Colonic mucosa (tissue), 4 donors: ENCODE measurements at regions not wholly inside any gene's neighbourhood (a gene's known extent, or its start where the extent isn't known, plus 50 kb on each side); places are given as distances from the start of the nearest gene placed in this dataset.

Experiments
- DNase-seq: peaks from one replicate; pipeline ENCODE4 v3.0.0-alpha.2; 2020
- H3K27ac ChIP-seq: fragments of 200-600 bp; one replicate; pipeline ENCODE4 v1.8.0; 2021
- H3K27me3 ChIP-seq: fragments of 200-600 bp; one replicate; pipeline ENCODE4 v1.8.0; 2021
- H3K36me3 ChIP-seq: fragments of 200-600 bp; one replicate; pipeline ENCODE4 v1.8.0; 2021
- H3K4me1 ChIP-seq: fragments of 200-600 bp; one replicate; pipeline ENCODE4 v1.8.0; 2021; ENCODE audit warnings: mild to moderate bottlenecking
- H3K4me3 ChIP-seq: fragments of 200-600 bp; one replicate; pipeline ENCODE4 v1.8.0; 2021
- H3K9ac ChIP-seq, 2 donors: one replicate each; pipeline ENCODE4 v1.7.0; 2013; ENCODE audit warnings: control low read depth in 2 of 2, low read depth in 2 of 2, low read length in 2 of 2
- H3K9me3 ChIP-seq: fragments of 200-600 bp; one replicate; pipeline ENCODE4 v1.8.0; 2021
- CTCF ChIP-seq: fragments of 200-600 bp; IDR thresholded peaks from one replicate; pipeline ENCODE4 v1.8.0; 2022; ENCODE audit warnings: antibody characterized with exemption, mild to moderate bottlenecking
- intact Hi-C: fragments of 100-400 bp; cut with DNase I; formaldehyde crosslinking; loops from one replicate; pipeline ENCODE4 v1.14.1; 2022
- donor health status: healthy.
- donor health status: DM: no; HTN: no; CAD: no.
- donor health status: DM: no; HTN: no; CAD: no.

- intact Hi-C loops: no loop called here
- H3K4me3 ChIP-seq: no peak overlapping the region
- H3K9me3 ChIP-seq: no peaks in the 10 kb centered on the region
- no peak overlapping the region for H3K27ac ChIP-seq
- DNase-seq: peak; percentile 22
- H3K9ac ChIP-seq: no peak overlapping the region
- H3K4me1 ChIP-seq: no peaks in the 10 kb centered on the region
- no peaks in the 10 kb centered on the region for H3K27me3 ChIP-seq
- no peaks in the 10 kb centered on the region for H3K36me3 ChIP-seq
- no peak for TF ChIP-seq CTCF
Observed at GRCh38 chr5:175059687-175060211, 335.4 kb downstream of the MSX2 start.

- H3K4me3 ChIP-seq: no peak overlapping the region
- TF ChIP-seq CTCF: no peak
- no peak overlapping the region for H3K9ac ChIP-seq
- no peaks in the 10 kb centered on the region for H3K27me3 ChIP-seq
- no peak for DNase-seq
- H3K4me1 ChIP-seq: no peaks in the 10 kb centered on the region
- no peak overlapping the region for H3K27ac ChIP-seq
- H3K36me3 ChIP-seq: no peaks in the 10 kb centered on the region
- intact Hi-C loops: no loop called here
- H3K9me3 ChIP-seq: no peaks in the 10 kb centered on the region
Observed at GRCh38 chr5:175056831-175057230, 332.4 kb downstream of the MSX2 start.

GRCh38 chr5:175054243-175054642, 329.9 kb downstream of the MSX2 start:
- no peak for DNase-seq
- H3K9ac ChIP-seq: no peak overlapping the region
- H3K4me1 ChIP-seq: no peaks in the 10 kb centered on the region
- intact Hi-C loops: no loop called here
- no peaks in the 10 kb centered on the region for H3K36me3 ChIP-seq
- no peaks in the 10 kb centered on the region for H3K9me3 ChIP-seq
- no peak for TF ChIP-seq CTCF
- H3K27me3 ChIP-seq: no peaks in the 10 kb centered on the region
- H3K4me3 ChIP-seq: no peak overlapping the region
- H3K27ac ChIP-seq: no peak overlapping the region

GRCh38 chr5:175052351-175052750, 328.0 kb downstream of the MSX2 start:
- H3K9ac ChIP-seq: no peak overlapping the region
- H3K9me3 ChIP-seq: no peaks in the 10 kb centered on the region
- intact Hi-C loops: no loop called here
- DNase-seq: no peak
- H3K27me3 ChIP-seq: no peaks in the 10 kb centered on the region
- H3K4me3 ChIP-seq: no peak overlapping the region
- no peak for TF ChIP-seq CTCF
- no peak overlapping the region for H3K27ac ChIP-seq
- no peaks in the 10 kb centered on the region for H3K36me3 ChIP-seq
- no peaks in the 10 kb centered on the region for H3K4me1 ChIP-seq

- no peaks in the 10 kb centered on the region for H3K9me3 ChIP-seq
- DNase-seq: no peak
- no peak overlapping the region for H3K4me3 ChIP-seq
- intact Hi-C loops: no loop called here
- no peaks in the 10 kb centered on the region for H3K36me3 ChIP-seq
- TF ChIP-seq CTCF: no peak
- no peak overlapping the region for H3K9ac ChIP-seq
- H3K4me1 ChIP-seq: no peaks in the 10 kb centered on the region
- no peak overlapping the region for H3K27ac ChIP-seq
- no peaks in the 10 kb centered on the region for H3K27me3 ChIP-seq
Observed at GRCh38 chr5:175047048-175047447, 322.7 kb downstream of the MSX2 start.

GRCh38 chr5:175045820-175046219, 321.4 kb downstream of the MSX2 start:
- Histone ChIP-seq H3K4me1 (no peaks in the 10 kb centered on the region), H3K4me3 (no peak overlapping the region), H3K9me3 (no peaks in the 10 kb centered on the region), H3K36me3 (no peaks in the 10 kb centered on the region), H3K9ac (no peak overlapping the region), H3K27me3 (no peaks in the 10 kb centered on the region), H3K27ac (no peak overlapping the region)
- intact Hi-C loops: no loop called here
- DNase-seq: no peak
- TF ChIP-seq CTCF: no peak
